ENCODE measurements at regions not wholly inside any gene's neighbourhood (a gene's known extent, or its start where the extent isn't known, plus 50 kb on each side); places are given as distances from the start of the nearest gene placed in this dataset.

- DNase-seq (ENCODE audit: low read depth, low spot score) = no peak
Observed at GRCh38 chr18:25453556-25454269, 101.7 kb upstream of the ZNF521 start.

GRCh38 chr18:25451077-25451658 is 99.2 kb upstream of the ZNF521 start:
- DNase-seq (ENCODE audit: low read depth, low spot score) = no peak

- no peak for DNase-seq (ENCODE audit: low read depth, low spot score)
Observed at GRCh38 chr18:25449046-25449445, 97.1 kb upstream of the ZNF521 start.

GRCh38 chr18:25446972-25447371 is 95.0 kb upstream of the ZNF521 start:
- no peak for DNase-seq (ENCODE audit: low read depth, low spot score)

GRCh38 chr18:25445430-25445829 is 93.5 kb upstream of the ZNF521 start:
- no peak for DNase-seq (ENCODE audit: low read depth, low spot score)

- DNase-seq (ENCODE audit: low read depth, low spot score) = no peak
Observed at GRCh38 chr18:25443776-25444175, 91.8 kb upstream of the ZNF521 start.

- DNase-seq (ENCODE audit: low read depth, low spot score) = no peak
Observed at GRCh38 chr18:25435149-25435782, 83.3 kb upstream of the ZNF521 start.

- DNase-seq (ENCODE audit: low read depth, low spot score) = no peak
Observed at GRCh38 chr18:25434745-25435144, 82.8 kb upstream of the ZNF521 start.

GRCh38 chr18:25433590-25433989 is 81.6 kb upstream of the ZNF521 start:
- no peak for DNase-seq (ENCODE audit: low read depth, low spot score)

- DNase-seq (ENCODE audit: low read depth, low spot score) = no peak
Observed at GRCh38 chr18:25425024-25425423, 73.1 kb upstream of the ZNF521 start.

GRCh38 chr18:25423760-25424159 is 71.8 kb upstream of the ZNF521 start:
- DNase-seq (ENCODE audit: low read depth, low spot score) = no peak

- DNase-seq (ENCODE audit: low read depth, low spot score) = no peak
Observed at GRCh38 chr18:25423267-25423666, 71.3 kb upstream of the ZNF521 start.

GRCh38 chr18:25422230-25422629 is 70.3 kb upstream of the ZNF521 start:
- DNase-seq (ENCODE audit: low read depth, low spot score) = no peak

GRCh38 chr18:25420077-25420825 is 68.3 kb upstream of the ZNF521 start:
- no peak for DNase-seq (ENCODE audit: low read depth, low spot score)

GRCh38 chr18:25416374-25416773 is 64.4 kb upstream of the ZNF521 start:
- DNase-seq (ENCODE audit: low read depth, low spot score) = no peak

GRCh38 chr18:25409971-25410370 is 58.0 kb upstream of the ZNF521 start:
- no peak for DNase-seq (ENCODE audit: low read depth, low spot score)

- DNase-seq (ENCODE audit: low read depth, low spot score) = no peak
Observed at GRCh38 chr18:25408293-25408692, 56.3 kb upstream of the ZNF521 start.
